ENCODE measurements at regions not wholly inside any gene's neighbourhood (a gene's known extent, or its start where the extent isn't known, plus 50 kb on each side); places are given as distances from the start of the nearest gene placed in this dataset.

DNA sequence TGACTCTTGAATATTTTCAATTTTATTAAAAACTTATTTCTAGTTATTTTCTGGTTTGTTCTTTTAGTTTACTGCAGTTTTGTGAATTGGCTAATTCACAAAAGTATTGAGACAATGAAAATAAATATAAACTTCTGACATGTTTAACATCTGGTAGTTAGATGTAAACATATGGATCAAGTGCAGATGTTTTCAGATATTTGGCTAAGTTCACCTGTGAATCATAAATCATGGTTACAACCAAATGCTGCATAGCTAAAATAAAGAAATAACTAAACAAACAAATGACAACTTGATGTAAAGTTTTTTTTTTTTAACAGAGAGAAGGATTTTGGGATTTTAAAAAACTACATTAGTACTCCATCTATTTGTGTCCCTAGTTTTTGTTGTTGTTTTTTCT, 484.6 kb downstream of the SLCO4C1 start:
- no peaks in the 10 kb centered on the region for H3K9me3 ChIP-seq (replicated peaks; ENCODE audit: control insufficient read depth, insufficient read depth, low read length)
- ChIA-PET CTCF (no interaction called here), POLR2A (no interaction called here)
- no peaks in the 10 kb centered on the region for H3K27me3 ChIP-seq (ENCODE audit: control insufficient read depth in 2 of 2, insufficient read depth in 2 of 2, low read length in 2 of 2)
- H3K4me2 ChIP-seq (ENCODE audit: insufficient read depth, low read length), result no peak overlapping the region
- no peaks in the 10 kb centered on the region for H3K4me1 ChIP-seq (ENCODE audit: control insufficient read depth, extremely low read depth, insufficient read depth, low read length)
- dilution Hi-C loops (cut with MboI; ENCODE audit: extremely low pct_ligation_motif_present, low sequenced_read_pairs), result no loop called here
- H3K9ac ChIP-seq (replicated peaks; ENCODE audit: extremely low read depth, insufficient read depth, low read length), result no peak overlapping the region
- FAIRE-seq (no peak), DNase-seq (ENCODE audit: low read depth, low spot score) (no peak)
- no peaks in the 10 kb centered on the region for H3K36me3 ChIP-seq (ENCODE audit: control insufficient read depth in 2 of 2, extremely low read depth in 1 of 2, insufficient read depth in 2 of 2, low read length in 2 of 2)
- no peak overlapping the region for H3K27ac ChIP-seq (ENCODE audit: insufficient read depth, low read depth, low read length)
- H2AFZ ChIP-seq (ENCODE audit: low read depth, low read length), result no peak overlapping the region
- H3K79me2 ChIP-seq (ENCODE audit: control insufficient read depth, insufficient read depth, low read length), result no peaks in the 10 kb centered on the region
- H3K4me3 ChIP-seq (replicated peaks in 1 of 3; ENCODE audit: insufficient read depth in 1 of 3, low read depth in 1 of 3, low read length in 3 of 3), result no peak overlapping the region
- TF ChIP-seq JUN (IDR thresholded peaks at IDR 0.05; ENCODE audit: borderline replicate concordance, insufficient read depth, insufficient read length, low read depth) (no peak), POLR2A (IDR thresholded peaks at IDR 0.05; ENCODE audit: low read depth, low read length) (no peak), MYC (IDR thresholded peaks at IDR 0.05; ENCODE audit: low read depth, low read length) (no peak), GATA2 (IDR thresholded peaks at IDR 0.05; ENCODE audit: insufficient read depth, insufficient read length, low read depth, low read length) (no peak), POLR2AphosphoS5 (IDR thresholded peaks at IDR 0.05; ENCODE audit: insufficient read depth, low read depth, low read length) (no peak)
- TF ChIP-seq, protein P1, sequence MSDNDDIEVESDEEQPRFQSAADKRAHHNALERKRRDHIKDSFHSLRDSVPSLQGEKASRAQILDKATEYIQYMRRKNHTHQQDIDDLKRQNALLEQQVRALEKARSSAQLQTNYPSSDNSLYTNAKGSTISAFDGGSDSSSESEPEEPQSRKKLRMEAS (IDR thresholded peaks at IDR 0.05; ENCODE audit: insufficient read depth, insufficient read length), result no peak
- TF ChIP-seq, protein P2, sequence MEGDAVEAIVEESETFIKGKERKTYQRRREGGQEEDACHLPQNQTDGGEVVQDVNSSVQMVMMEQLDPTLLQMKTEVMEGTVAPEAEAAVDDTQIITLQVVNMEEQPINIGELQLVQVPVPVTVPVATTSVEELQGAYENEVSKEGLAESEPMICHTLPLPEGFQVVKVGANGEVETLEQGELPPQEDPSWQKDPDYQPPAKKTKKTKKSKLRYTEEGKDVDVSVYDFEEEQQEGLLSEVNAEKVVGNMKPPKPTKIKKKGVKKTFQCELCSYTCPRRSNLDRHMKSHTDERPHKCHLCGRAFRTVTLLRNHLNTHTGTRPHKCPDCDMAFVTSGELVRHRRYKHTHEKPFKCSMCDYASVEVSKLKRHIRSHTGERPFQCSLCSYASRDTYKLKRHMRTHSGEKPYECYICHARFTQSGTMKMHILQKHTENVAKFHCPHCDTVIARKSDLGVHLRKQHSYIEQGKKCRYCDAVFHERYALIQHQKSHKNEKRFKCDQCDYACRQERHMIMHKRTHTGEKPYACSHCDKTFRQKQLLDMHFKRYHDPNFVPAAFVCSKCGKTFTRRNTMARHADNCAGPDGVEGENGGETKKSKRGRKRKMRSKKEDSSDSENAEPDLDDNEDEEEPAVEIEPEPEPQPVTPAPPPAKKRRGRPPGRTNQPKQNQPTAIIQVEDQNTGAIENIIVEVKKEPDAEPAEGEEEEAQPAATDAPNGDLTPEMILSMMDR (IDR thresholded peaks at IDR 0.05; ENCODE audit: extremely low read depth in 1 of 2, insufficient read depth in 1 of 2, low read depth in 1 of 2, low read length in 2 of 2), result no peak
- no peaks in the 10 kb centered on the region for H4K20me1 ChIP-seq (replicated peaks; ENCODE audit: control insufficient read depth, extremely low read depth, insufficient read depth, low read length)
- intact Hi-C loops (cut with micrococcal nuclease), result no loop called here
- BruUV-seq (replicated peaks), result no TSS peak
- no peaks in the 10 kb centered on the region for H3K9me1 ChIP-seq (replicated peaks; ENCODE audit: control insufficient read depth, extremely low read depth, insufficient read depth, low read length)

DNA sequence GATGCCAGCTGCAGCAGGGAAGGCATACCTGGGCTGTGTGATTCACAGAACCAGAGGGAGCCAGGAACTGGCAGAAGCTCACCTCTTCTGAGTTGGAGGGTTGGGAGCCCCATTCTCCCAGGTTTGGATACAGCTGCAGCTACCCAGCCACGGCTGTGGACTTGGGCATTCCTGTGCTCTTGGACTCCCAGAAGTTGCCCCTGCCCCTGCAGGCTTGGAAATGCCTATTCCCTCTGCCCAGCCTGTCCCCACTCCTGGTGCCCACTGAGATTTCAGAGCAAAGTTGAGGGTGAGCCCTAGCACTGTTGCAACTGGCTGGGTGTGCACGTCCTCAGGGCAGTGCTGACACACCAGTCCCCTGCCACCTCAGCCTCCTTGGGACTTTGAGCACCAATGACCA, 489.7 kb downstream of the SLCO4C1 start:
- H3K4me3 ChIP-seq (replicated peaks in 1 of 3; ENCODE audit: insufficient read depth in 1 of 3, low read depth in 1 of 3, low read length in 3 of 3), result no peak overlapping the region
- H3K4me2 ChIP-seq (ENCODE audit: insufficient read depth, low read length), result no peak overlapping the region
- intact Hi-C loops (cut with micrococcal nuclease) (no loop called here), dilution Hi-C loops (cut with MboI; ENCODE audit: extremely low pct_ligation_motif_present, low sequenced_read_pairs) (no loop called here)
- H2AFZ ChIP-seq (ENCODE audit: low read depth, low read length), result no peak overlapping the region
- H3K36me3 ChIP-seq (ENCODE audit: control insufficient read depth in 2 of 2, extremely low read depth in 1 of 2, insufficient read depth in 2 of 2, low read length in 2 of 2), result no peaks in the 10 kb centered on the region
- ChIA-PET CTCF (no interaction called here), POLR2A (no interaction called here)
- no peak for FAIRE-seq
- BruUV-seq (replicated peaks), result no TSS peak
- H3K27me3 ChIP-seq (ENCODE audit: control insufficient read depth in 2 of 2, insufficient read depth in 2 of 2, low read length in 2 of 2), result no peaks in the 10 kb centered on the region
- no peaks in the 10 kb centered on the region for H3K9me1 ChIP-seq (replicated peaks; ENCODE audit: control insufficient read depth, extremely low read depth, insufficient read depth, low read length)
- DNase-seq (ENCODE audit: low read depth, low spot score), result no peak
- H3K4me1 ChIP-seq (ENCODE audit: control insufficient read depth, extremely low read depth, insufficient read depth, low read length), result no peaks in the 10 kb centered on the region
- no peaks in the 10 kb centered on the region for H3K79me2 ChIP-seq (ENCODE audit: control insufficient read depth, insufficient read depth, low read length)
- no peaks in the 10 kb centered on the region for H4K20me1 ChIP-seq (replicated peaks; ENCODE audit: control insufficient read depth, extremely low read depth, insufficient read depth, low read length)
- H3K9ac ChIP-seq (replicated peaks; ENCODE audit: extremely low read depth, insufficient read depth, low read length), result no peak overlapping the region
- H3K9me3 ChIP-seq (replicated peaks; ENCODE audit: control insufficient read depth, insufficient read depth, low read length), result peaks cover 2% of the 10 kb centered on the region
- H3K27ac ChIP-seq (ENCODE audit: insufficient read depth, low read depth, low read length), result no peak overlapping the region
- no peak for TF ChIP-seq MYC (IDR thresholded peaks at IDR 0.05; ENCODE audit: low read depth, low read length)
- no peak for TF ChIP-seq EZH2 (IDR thresholded peaks at IDR 0.05; ENCODE audit: borderline replicate concordance, low read depth, low read length, severe bottlenecking)
- TF ChIP-seq GATA2 (IDR thresholded peaks at IDR 0.05; ENCODE audit: insufficient read depth, insufficient read length, low read depth, low read length), result no peak
- no peak for TF ChIP-seq FOS (IDR thresholded peaks at IDR 0.05; ENCODE audit: borderline replicate concordance, insufficient read depth, low read length)
- TF ChIP-seq POLR2AphosphoS5 (IDR thresholded peaks at IDR 0.05; ENCODE audit: insufficient read depth, low read depth, low read length), result no peak
- TF ChIP-seq, protein P2 (IDR thresholded peaks at IDR 0.05; ENCODE audit: extremely low read depth in 1 of 2, insufficient read depth in 1 of 2, low read depth in 1 of 2, low read length in 2 of 2), result no peak
- no peak for TF ChIP-seq POLR2A (IDR thresholded peaks at IDR 0.05; ENCODE audit: low read depth, low read length)
- TF ChIP-seq, protein P1 (IDR thresholded peaks at IDR 0.05; ENCODE audit: insufficient read depth, insufficient read length), result no peak
- TF ChIP-seq JUN (IDR thresholded peaks at IDR 0.05; ENCODE audit: borderline replicate concordance, insufficient read depth, insufficient read length, low read depth), result no peak
